ENCODE measurements at regions not wholly inside any gene's neighbourhood (a gene's known extent, or its start where the extent isn't known, plus 50 kb on each side); places are given as distances from the start of the nearest gene placed in this dataset.

DNA sequence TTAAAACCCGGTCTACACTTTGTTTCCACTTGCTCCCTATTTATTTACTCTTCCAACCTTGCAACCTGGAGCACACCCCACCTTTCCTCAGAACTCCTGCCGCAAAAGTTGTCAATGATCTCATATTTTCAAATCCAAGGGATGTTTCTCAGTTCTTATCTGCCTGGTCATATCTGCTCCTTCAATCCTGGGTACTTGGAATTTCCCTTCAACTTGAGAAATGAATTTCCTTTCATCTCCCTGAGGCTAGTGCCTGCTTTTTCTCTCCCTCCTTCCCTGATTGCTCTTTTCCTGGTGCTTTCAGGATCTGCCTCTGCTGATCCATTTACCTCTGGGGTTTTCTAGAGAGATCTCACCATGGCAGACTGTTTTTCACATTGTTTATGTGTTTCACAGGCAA, 154.8 kb upstream of the IRS2 start:
- H4K20me1 ChIP-seq (ENCODE audit: control insufficient read depth, insufficient read depth, insufficient read length): no peaks in the 10 kb centered on the region

More for the DNA sequence above, 154.8 kb upstream of the IRS2 start:
- no peaks in the 10 kb centered on the region for H3K79me2 ChIP-seq (ENCODE audit: insufficient read depth, low read length)
- no peak overlapping the region for H3K18ac ChIP-seq (ENCODE audit: insufficient read length, low read depth, low read length)
- no peak overlapping the region for H2BK12ac ChIP-seq (ENCODE audit: insufficient read length, low read depth, low read length)
- H3K27me3 ChIP-seq (ENCODE audit: insufficient read depth, low read length): no peaks in the 10 kb centered on the region
- Mint-ChIP-seq H3K4me1 (no peaks in the 10 kb centered on the region), H3K9me3 (peaks cover 0 to 8% of the 10 kb centered on the region in 2 experiments; a peak in 4 of 5 replicates), H3K27ac (no peak overlapping the region), H3K4me3 (no peak overlapping the region), H3K36me3 (ENCODE audit: insufficient read depth in 1 of 3, low read depth in 3 of 3) (no peaks in the 10 kb centered on the region; a peak in 1 of 7 replicates), H3K27me3 (ENCODE audit: low read depth) (peaks cover 3% of the 10 kb centered on the region)
- H2BK120ac ChIP-seq (ENCODE audit: low read depth, low read length, poor library complexity, severe bottlenecking): no peak overlapping the region
- H3K79me1 ChIP-seq (ENCODE audit: insufficient read depth, low read depth, low read length, poor library complexity, severe bottlenecking): no peaks in the 10 kb centered on the region
- no peak overlapping the region for H3K23ac ChIP-seq (ENCODE audit: insufficient read length, low read depth, low read length)
- H3K14ac ChIP-seq (ENCODE audit: insufficient read depth, low read length): no peak overlapping the region
- no peak overlapping the region for H3K4me2 ChIP-seq (ENCODE audit: insufficient read depth, insufficient read length, low read length)
- no peak overlapping the region for H2BK15ac ChIP-seq (ENCODE audit: low read depth, low read length)
- no peak overlapping the region for H3K9ac ChIP-seq (ENCODE audit: extremely low read depth, insufficient read length, low read length)
- no peaks in the 10 kb centered on the region for H3K23me2 ChIP-seq (ENCODE audit: insufficient read length, low read depth, low read length, poor library complexity, severe bottlenecking)
- no peak overlapping the region for H3K27ac ChIP-seq (ENCODE audit: insufficient read length, low read depth, low read length)
- H2BK20ac ChIP-seq (ENCODE audit: low read depth, low read length, poor library complexity, severe bottlenecking): no peak overlapping the region
- no peak for DNase-seq
- no peaks in the 10 kb centered on the region for H3K9me3 ChIP-seq (ENCODE audit: control insufficient read depth, low read depth, low read length)
- no peak overlapping the region for H4K5ac ChIP-seq (ENCODE audit: insufficient read length, low read depth, low read length)
- H3K56ac ChIP-seq (ENCODE audit: insufficient read length, low read depth, low read length): no peak overlapping the region
- no peaks in the 10 kb centered on the region for H3K4me1 ChIP-seq (ENCODE audit: insufficient read depth, low read length)
- H4K91ac ChIP-seq (ENCODE audit: insufficient read length, low read depth, low read length): no peak overlapping the region
- no peak overlapping the region for H4K8ac ChIP-seq (replicated peaks; ENCODE audit: insufficient read length, low read depth, low read length)
- no peak for TF ChIP-seq CTCF (conservative IDR thresholded peaks at IDR 0.05)
- no peak overlapping the region for H3K4ac ChIP-seq (ENCODE audit: low read depth, low read length)
- H3T11ph ChIP-seq (ENCODE audit: low read length): no peak overlapping the region
- no peak overlapping the region for H2AK5ac ChIP-seq (ENCODE audit: insufficient read length, low read length)
- no peak overlapping the region for H2BK5ac ChIP-seq (ENCODE audit: insufficient read length, low read length)
- no peak overlapping the region for H2AFZ ChIP-seq (ENCODE audit: low read length)
- no CpG with 5 or more reads among the region's 2 CpGs for WGBS (ENCODE audit: extremely low coverage, insufficient read length, low lambda C conversion rate)
